Fibroblast of skin of back (primary cell): ENCODE measurements at regions not wholly inside any gene's neighbourhood (a gene's known extent, or its start where the extent isn't known, plus 50 kb on each side); places are given as distances from the start of the nearest gene placed in this dataset.
"Not testable (repeated sequence)": the region's sequence is repeated elsewhere in the genome, so short reads cannot be mapped to it uniquely, and the experiment has no call there.

Source experiments
- DNase-seq: peaks from one replicate; pipeline ENCODE4 v3.0.0-alpha.2; 2013

GRCh38 chr7:10483671-10484070 lies 490.0 kb upstream of the PHF14 start:
- no peak for DNase-seq

- no peak for DNase-seq
Observed at GRCh38 chr7:10484767-10485166, 488.9 kb upstream of the PHF14 start.

- DNase-seq: not testable (repeated sequence)
Observed at GRCh38 chr7:10501206-10501884, 472.3 kb upstream of the PHF14 start.

GRCh38 chr7:10507032-10507431 lies 466.6 kb upstream of the PHF14 start:
- DNase-seq: no peak

GRCh38 chr7:10521306-10521705 lies 452.4 kb upstream of the PHF14 start:
- no peak for DNase-seq

- not testable (repeated sequence) for DNase-seq
Observed at GRCh38 chr7:10533429-10533828, 440.2 kb upstream of the PHF14 start.

GRCh38 chr7:10536561-10536960 lies 437.1 kb upstream of the PHF14 start:
- DNase-seq: no peak

GRCh38 chr7:10537764-10538163 lies 435.9 kb upstream of the PHF14 start:
- DNase-seq: no peak

- no peak for DNase-seq
Observed at GRCh38 chr7:10557375-10557774, 416.3 kb upstream of the PHF14 start.

- DNase-seq: no peak
Observed at GRCh38 chr7:10560497-10560896, 413.2 kb upstream of the PHF14 start.

- DNase-seq: no peak
Observed at GRCh38 chr7:10568891-10569290, 404.8 kb upstream of the PHF14 start.

- DNase-seq: no peak
Observed at GRCh38 chr7:10571759-10572158, 401.9 kb upstream of the PHF14 start.

GRCh38 chr7:10577866-10578374 lies 395.8 kb upstream of the PHF14 start:
- no peak for DNase-seq

- DNase-seq: no peak
Observed at GRCh38 chr7:10579561-10579960, 394.1 kb upstream of the PHF14 start.

GRCh38 chr7:10584886-10585285 lies 388.8 kb upstream of the PHF14 start:
- DNase-seq: no peak

GRCh38 chr7:10588084-10588483 lies 385.6 kb upstream of the PHF14 start:
- no peak for DNase-seq

- DNase-seq: no peak
Observed at GRCh38 chr7:10592604-10593003, 381.1 kb upstream of the PHF14 start.

GRCh38 chr7:10593080-10593479 lies 380.6 kb upstream of the PHF14 start:
- DNase-seq: no peak

GRCh38 chr7:10596827-10597226 lies 376.8 kb upstream of the PHF14 start:
- no peak for DNase-seq

- DNase-seq: no peak
Observed at GRCh38 chr7:10604128-10604527, 369.5 kb upstream of the PHF14 start.

GRCh38 chr7:10612950-10613349 lies 360.7 kb upstream of the PHF14 start:
- no peak for DNase-seq

- no peak for DNase-seq
Observed at GRCh38 chr7:10618953-10619352, 354.7 kb upstream of the PHF14 start.

GRCh38 chr7:10632712-10633111 lies 341.0 kb upstream of the PHF14 start:
- no peak for DNase-seq

- DNase-seq: no peak
Observed at GRCh38 chr7:10634239-10634638, 339.4 kb upstream of the PHF14 start.

GRCh38 chr7:10637991-10638390 lies 335.7 kb upstream of the PHF14 start:
- no peak for DNase-seq
